Right lobe of liver (tissue), 6 donors: ENCODE measurements at regions not wholly inside any gene's neighbourhood (a gene's known extent, or its start where the extent isn't known, plus 50 kb on each side); places are given as distances from the start of the nearest gene placed in this dataset.

Experiments used
- ATAC-seq, 4 donors: fragments of 200-7000 bp; cut with Tn5 transposase; one replicate each; pipeline ENCODE4 v1.9.1; 2020; ENCODE audit warnings: mild to moderate bottlenecking in 4 of 4, moderate library complexity in 4 of 4
- DNase-seq, 3 donors: peaks; one replicate each; pipeline ENCODE4 v3.0.0-alpha.2; 2020
- H3K27ac ChIP-seq, 3 donors: fragments of 200-600 bp; one replicate each; pipeline ENCODE4 v1.8.0; 2022
- H3K27me3 ChIP-seq, 2 donors: fragments of 200-600 bp; one replicate each; pipeline ENCODE4 v1.8.0; 2022
- H3K36me3 ChIP-seq, 4 donors: fragments of 200-600 bp; sonication (generic) in 1 of 4; one replicate each; pipeline versions ENCODE4 v1.5.1 to v1.8.0; 2017 to 2022; ENCODE audit warnings: control low read depth in 1 of 4
- H3K4me1 ChIP-seq, 4 donors: fragments of 200-600 bp; sonication (generic) in 1 of 4; one replicate each; pipeline versions ENCODE4 v1.5.1 to v1.8.0; 2017 to 2022; ENCODE audit warnings: control low read depth in 1 of 4
- H3K4me3 ChIP-seq, 3 donors: fragments of 200-600 bp; one replicate each; pipeline ENCODE4 v1.8.0; 2022
- H3K9me3 ChIP-seq, 4 donors: fragments of 200-600 bp; sonication (generic) in 1 of 4; one replicate each; pipeline versions ENCODE4 v1.5.1 to v1.8.0; 2017 to 2022; ENCODE audit warnings: control low read depth in 1 of 4
- CTCF ChIP-seq, 4 donors: fragments of 200-600 bp in 3 of 4; fragments of 450-650 bp in 1 of 4; IDR thresholded peaks; one replicate each; pipeline versions ENCODE4 v1.5.1 to v1.8.0; 2016 to 2022; ENCODE audit warnings: antibody characterized with exemption in 4 of 4, mild to moderate bottlenecking in 2 of 4
- POLR2A ChIP-seq: fragments of 450-650 bp; IDR thresholded peaks from one replicate; pipeline ENCODE4 v1.6.1; 2017; ENCODE audit warnings: antibody characterized with exemption, mild to moderate bottlenecking
- WGBS: methylation state at CpG from one replicate; pipeline ENCODE4 v1.1.6; 2018; ENCODE audit warnings: low coverage, low lambda C conversion rate; ENCODE audit not compliant: insufficient coverage; ENCODE audit errors: missing lambda C conversion rate; 5-methylcytosine and 5-hydroxymethylcytosine counted together
- intact Hi-C, 2 donors: fragments of 100-400 bp; cut with DNase I; formaldehyde crosslinking; loops; one replicate each; pipeline versions ENCODE4 v1.11.2 to v1.14.1; 2022
- donor health status: DM: no; HTN: yes; CAD: no.
- donor health status: DM: no; HTN: no; CAD: no.
- donor health status: DM: no; HTN: no; CAD: no.
- donor health status: DM: no; HTN: yes; CAD: no.
- donor health status: DM: no; HTN: yes; CAD: no.

- Histone ChIP-seq H3K4me1 (peaks cover 0 to 5% (median 0%) of the 10 kb centered on the region in 4 donors), H3K36me3 (no peaks in the 10 kb centered on the region), H3K9me3 (peaks cover 0 to 3% (median 0%) of the 10 kb centered on the region in 4 donors), H3K4me3 (peak overlapping the region; percentile 63 to 70 (median 64)), H3K27me3 (no peaks in the 10 kb centered on the region), H3K27ac (peak overlapping the region in 1 of 3 donors; percentile 8)
- peak; percentile 75 to 80 (median 77) for DNase-seq
- peak; percentile 94 to 97 (median 96) for ATAC-seq
- TF ChIP-seq CTCF (IDR thresholded peaks at IDR 0.05) (no peak), POLR2A (peak; percentile 21)
- 9% methylated on average over 19 of the region's 59 CpGs for WGBS
- intact Hi-C loops: no loop called here
Observed at GRCh38 chr3:107240183-107241091, 136.8 kb upstream of the CCDC54 start.

GRCh38 chr3:107241217-107241616 lies 136.0 kb upstream of the CCDC54 start:
- no peak for TF ChIP-seq POLR2A
- TF ChIP-seq CTCF (IDR thresholded peaks at IDR 0.05): no peak
- Histone ChIP-seq H3K27me3 (no peaks in the 10 kb centered on the region), H3K9me3 (peaks cover 0 to under 1% (median 0%) of the 10 kb centered on the region in 4 donors), H3K4me3 (peak overlapping the region; percentile 63 to 70 (median 64)), H3K36me3 (no peaks in the 10 kb centered on the region), H3K27ac (peak overlapping the region in 1 of 3 donors; percentile 8), H3K4me1 (peaks cover 0 to 5% (median 0%) of the 10 kb centered on the region in 4 donors)
- WGBS: 20% methylated on average over 7 of the region's 7 CpGs
- intact Hi-C loops: no loop called here
- DNase-seq: no peak
- ATAC-seq: peak in 3 of 4 donors; percentile 11 to 26 (median 18)

GRCh38 chr3:107242579-107242978 lies 134.7 kb upstream of the CCDC54 start:
- Histone ChIP-seq H3K9me3 (no peaks in the 10 kb centered on the region), H3K4me1 (peaks cover 0 to 5% (median 0%) of the 10 kb centered on the region in 4 donors), H3K36me3 (no peaks in the 10 kb centered on the region), H3K4me3 (no peak overlapping the region), H3K27me3 (no peaks in the 10 kb centered on the region), H3K27ac (no peak overlapping the region)
- DNase-seq (no peak), ATAC-seq (no peak)
- WGBS: 57% methylated on average over 8 of the region's 8 CpGs
- intact Hi-C loops: no loop called here
- TF ChIP-seq POLR2A: no peak
- TF ChIP-seq CTCF (IDR thresholded peaks at IDR 0.05): no peak

- Histone ChIP-seq H3K4me1 (no peaks in the 10 kb centered on the region), H3K4me3 (no peak overlapping the region), H3K27me3 (no peaks in the 10 kb centered on the region), H3K9me3 (no peaks in the 10 kb centered on the region), H3K27ac (no peak overlapping the region), H3K36me3 (no peaks in the 10 kb centered on the region)
- WGBS: 88% methylated on average over 2 of the region's 2 CpGs
- TF ChIP-seq CTCF (IDR thresholded peaks at IDR 0.05): no peak
- no peak for TF ChIP-seq POLR2A
- DNase-seq (no peak), ATAC-seq (no peak)
- intact Hi-C loops: no loop called here
Observed at GRCh38 chr3:107247116-107247515, 130.1 kb upstream of the CCDC54 start.
